ENCODE measurements at regions not wholly inside any gene's neighbourhood (a gene's known extent, or its start where the extent isn't known, plus 50 kb on each side); places are given as distances from the start of the nearest gene placed in this dataset.

- Histone ChIP-seq H3K79me2 (ENCODE audit: control insufficient read depth, insufficient read depth, low read length) (no peaks in the 10 kb centered on the region), H3K27me3 (replicated peaks in 1 of 2; ENCODE audit: control insufficient read depth in 2 of 2, insufficient read depth in 2 of 2, low read length in 1 of 2) (no peaks in the 10 kb centered on the region), H3K4me2 (ENCODE audit: control insufficient read depth, insufficient read depth) (no peak overlapping the region), H3K9ac (ENCODE audit: control insufficient read depth, insufficient read depth, low read length) (no peak overlapping the region), H4K20me1 (ENCODE audit: control insufficient read depth, insufficient read depth) (no peaks in the 10 kb centered on the region), H3K27ac (ENCODE audit: control insufficient read depth, insufficient read depth) (no peak overlapping the region), H3K9me3 (replicated peaks; ENCODE audit: control insufficient read depth, insufficient read depth, low read length) (no peaks in the 10 kb centered on the region), H3K4me3 (no peak overlapping the region), H2AFZ (ENCODE audit: control insufficient read depth, low read depth, low read length) (no peak overlapping the region), H3K4me1 (ENCODE audit: control insufficient read depth, insufficient read depth, low read length) (no peaks in the 10 kb centered on the region), H3K36me3 (ENCODE audit: control insufficient read depth in 2 of 2, insufficient read depth in 2 of 2, low read length in 1 of 2) (no peaks in the 10 kb centered on the region)
- ChIA-PET POLR2A (no interaction called here), SMC1A (ENCODE audit: uncharacterized antibody, unreplicated experiment) (no interaction called here), CTCF (interaction anchor here (1.2 kb wide), 1 partner anchor 90 kb away, joined by 4 read pairs; no protein-coding TSS in a partner anchor), RAD21 (ENCODE audit: unreplicated experiment) (no interaction called here)
- TF ChIP-seq CTCF (IDR thresholded peaks at IDR 0.05 in 2 of 3, conservative IDR thresholded peaks at IDR 0.05 in 1 of 3; ENCODE audit: control insufficient read depth in 2 of 3, extremely low read depth in 1 of 3, insufficient read depth in 1 of 3, low read depth in 3 of 3, low read length in 3 of 3) (peak in 1 of 3 experiments; percentile 28; a peak in 1 of 6 replicates), ZNF217 (IDR thresholded peaks at IDR 0.05) (no peak), POLR2AphosphoS5 (IDR thresholded peaks at IDR 0.05; ENCODE audit: low read length) (no peak), BHLHE40 (IDR thresholded peaks at IDR 0.05; ENCODE audit: borderline replicate concordance in 1 of 2, low read depth in 2 of 2, low read length in 1 of 2) (no peak), ZBTB11 (CRISPR knock-in tag; IDR thresholded peaks at IDR 0.05) (no peak), MTA2 (IDR thresholded peaks at IDR 0.05; ENCODE audit: low read depth) (no peak), BACH1 (IDR thresholded peaks at IDR 0.05; ENCODE audit: borderline replicate concordance) (no peak), ASH2L (IDR thresholded peaks at IDR 0.05; ENCODE audit: borderline replicate concordance, low read depth) (no peak)
- DNase-seq (ENCODE audit: low read depth, low spot score), result no peak
- in situ Hi-C loops (cut with MboI) (loop anchor here (10.0 to 25.0 kb wide), 2 partner anchors 611 to 684 kb away; no protein-coding TSS in a partner anchor), intact Hi-C loops (cut with micrococcal nuclease; ENCODE audit: unreplicated experiment) (no loop called here)
- no peak for FAIRE-seq
- no TSS peak for BruUV-seq (replicated peaks)
- ATAC-seq, result no peak
Measured at GRCh38 chrX:140050906-140051305, 85.6 kb upstream of the CXorf66 start.
